HG03196 (cell line): ENCODE measurements at regions not wholly inside any gene's neighbourhood (a gene's known extent, or its start where the extent isn't known, plus 50 kb on each side); places are given as distances from the start of the nearest gene placed in this dataset.
"Not testable (repeated sequence)": the region's sequence is repeated elsewhere in the genome, so short reads cannot be mapped to it uniquely, and the experiment has no call there.

Experiments
- ATAC-seq: cut with Tn5 transposase; IDR thresholded peaks from one replicate; pipeline ENCODE4 v1.9.1; 2021; ENCODE audit not compliant: unreplicated experiment

GRCh38 chr3:106115557-106115956, 246.7 kb upstream of the CBLB start:
- ATAC-seq: no peak

DNA sequence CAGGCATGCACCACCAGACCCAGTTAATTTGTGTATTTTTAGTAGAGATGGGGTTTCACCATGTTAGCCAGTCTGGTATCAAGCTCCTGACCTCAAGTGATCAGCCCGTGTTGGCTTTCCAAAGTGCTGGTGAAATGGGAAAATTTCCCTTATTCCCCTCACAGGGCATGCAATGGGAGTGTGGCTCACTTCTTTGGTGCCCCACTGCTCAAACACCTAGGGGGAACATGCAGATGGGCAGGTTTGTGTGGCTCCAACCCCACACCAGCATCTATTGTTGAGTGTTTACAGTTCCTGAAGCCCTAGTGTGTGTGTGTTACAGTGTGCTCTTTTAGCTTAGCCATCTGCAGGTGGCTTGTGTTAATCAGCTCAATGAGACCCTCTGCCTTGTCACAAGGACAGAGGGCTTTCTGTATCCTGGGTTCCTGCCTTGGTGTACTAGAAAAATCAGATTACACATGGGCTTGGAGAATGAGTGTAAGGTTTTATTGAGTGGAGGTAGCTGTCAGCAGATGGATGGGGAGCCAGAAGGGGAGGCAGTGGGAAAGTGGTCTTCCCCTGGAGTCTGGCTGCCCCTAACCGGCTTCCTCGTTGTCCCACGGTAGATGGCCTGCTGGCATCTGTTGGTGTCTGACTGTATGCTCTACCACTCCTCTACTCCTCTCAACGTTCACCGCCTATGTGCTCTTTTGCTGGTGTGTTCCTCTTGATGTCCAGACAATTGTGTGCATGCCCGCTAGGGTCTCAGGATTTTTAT, 248.1 kb upstream of the CBLB start:
- ATAC-seq: no peak

DNA sequence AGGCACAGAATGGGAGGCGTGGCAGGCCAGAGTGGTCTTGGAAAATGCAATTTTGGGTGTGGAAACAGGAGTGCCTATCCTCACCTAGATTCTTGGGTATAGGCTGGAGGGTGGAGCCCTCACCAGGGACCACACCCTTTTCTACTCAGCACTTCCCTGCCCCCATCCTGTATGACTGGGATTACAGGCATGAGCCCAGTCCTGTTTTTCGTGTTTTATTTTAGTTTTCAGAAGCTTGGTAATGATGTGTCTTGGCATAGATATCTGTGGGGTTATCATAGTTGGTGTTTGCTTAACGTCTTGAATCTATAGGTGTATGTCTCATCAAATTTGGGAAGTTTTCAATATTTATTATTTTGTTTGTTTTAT, 248.7 kb upstream of the CBLB start:
- ATAC-seq: no peak

DNA sequence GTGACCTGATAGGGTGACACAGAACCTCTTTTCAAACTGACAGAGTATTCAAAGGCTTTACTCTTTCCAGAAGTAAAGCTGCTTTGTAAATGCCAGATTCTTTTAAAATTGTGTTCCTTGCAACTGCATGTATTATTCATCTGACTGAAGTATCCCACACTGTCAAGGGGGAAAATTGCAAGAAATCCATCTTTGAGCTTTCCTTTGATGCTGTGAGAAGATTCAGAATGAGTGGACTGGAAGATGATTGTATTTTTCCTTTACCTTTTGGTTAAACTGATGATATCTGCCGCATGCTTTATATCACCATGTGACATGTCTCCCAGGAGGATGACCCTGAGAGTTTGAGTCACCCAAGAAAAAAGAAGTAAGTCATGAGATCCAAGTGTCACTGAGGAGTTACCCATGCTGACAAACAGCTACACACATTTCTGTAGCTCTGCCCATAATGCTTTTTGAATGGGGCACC, 250.8 kb upstream of the CBLB start:
- ATAC-seq: no peak

- no peak for ATAC-seq
These were observed 251.5 kb upstream of the CBLB start for GRCh38 chr3:106120356-106120755.

DNA sequence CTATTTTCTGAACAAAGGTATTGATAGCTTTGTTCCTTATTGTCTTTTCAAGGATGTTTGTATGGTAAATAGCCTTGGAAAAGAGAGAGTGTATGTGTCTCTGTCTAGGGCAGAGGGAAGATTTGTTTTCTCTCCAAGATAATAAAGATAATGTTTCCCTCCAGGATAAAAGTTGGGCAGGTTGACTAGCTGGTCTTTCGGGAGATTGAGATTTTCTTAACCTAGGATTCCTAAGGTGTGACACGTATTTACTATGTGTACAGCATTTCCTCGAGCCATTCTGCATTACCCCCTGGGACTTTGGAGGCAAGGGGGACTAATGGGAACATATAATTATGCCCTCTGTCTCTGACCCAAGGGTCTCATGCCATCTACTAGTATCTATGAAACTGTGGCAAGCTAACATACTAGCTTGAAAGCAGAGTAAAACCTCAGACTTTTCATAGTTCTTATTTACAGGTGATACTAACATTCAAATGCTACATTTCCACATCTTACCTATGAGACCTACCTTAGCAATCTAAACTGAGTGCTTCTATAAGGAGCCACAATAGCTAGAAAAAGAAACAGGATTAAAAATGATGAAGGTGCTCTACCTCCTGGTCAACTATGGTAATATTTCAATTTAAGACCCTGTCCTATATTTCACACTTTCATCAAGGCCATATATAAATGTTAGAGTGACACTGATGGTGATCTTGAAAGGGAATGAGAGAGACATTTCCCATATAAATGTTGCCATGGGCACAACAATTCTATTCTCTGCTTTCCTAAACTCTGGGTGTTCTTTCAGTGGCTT, 252.9 kb upstream of the CBLB start:
- ATAC-seq: no peak

GRCh38 chr3:106124818-106125217, 256.0 kb upstream of the CBLB start:
- no peak for ATAC-seq

DNA sequence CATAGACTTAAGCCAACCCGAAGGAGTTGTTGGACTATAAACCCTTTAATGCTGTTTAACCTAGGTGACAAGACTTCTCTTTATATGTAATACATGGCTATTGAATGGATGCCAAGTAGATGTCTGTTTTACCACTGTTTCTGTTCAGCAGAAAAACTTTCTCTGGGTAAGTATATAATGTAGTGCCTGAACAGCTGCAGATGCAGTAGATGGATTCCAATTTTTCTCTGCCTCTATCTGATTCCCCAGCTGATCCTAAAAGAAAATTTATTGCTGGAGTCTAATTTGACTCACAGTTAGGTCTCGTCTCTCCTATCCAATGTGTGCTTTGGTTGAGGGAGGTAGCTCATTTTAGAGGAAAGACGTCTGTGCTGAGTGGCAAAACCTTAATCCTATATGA, 256.5 kb upstream of the CBLB start:
- no peak for ATAC-seq

GRCh38 chr3:106126067-106126845, 257.4 kb upstream of the CBLB start:
- no peak for ATAC-seq

- ATAC-seq: no peak
These were observed 258.0 kb upstream of the CBLB start for GRCh38 chr3:106126846-106127235.

DNA sequence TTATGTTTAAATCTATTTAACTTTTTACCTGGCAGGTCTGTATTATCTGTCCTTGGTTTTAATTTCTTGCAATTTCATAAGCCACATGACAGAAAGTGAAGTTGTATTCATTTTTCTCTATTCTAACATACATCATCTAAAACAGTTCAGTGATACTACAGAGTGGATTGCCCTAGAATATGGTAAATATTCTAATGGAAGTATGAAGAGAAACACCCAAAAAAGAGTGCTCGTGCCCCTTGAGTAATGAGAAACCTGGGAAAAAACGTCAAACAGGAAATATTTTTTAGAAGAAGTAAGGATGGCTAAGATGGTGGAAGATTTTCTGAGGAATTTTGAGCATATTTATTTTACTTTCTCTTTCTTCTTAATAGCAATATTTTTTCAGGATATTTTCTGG, 261.1 kb upstream of the CBLB start:
- no peak for ATAC-seq

- ATAC-seq: no peak
These were observed 261.8 kb upstream of the CBLB start for GRCh38 chr3:106130384-106131198.

GRCh38 chr3:106135451-106136160, 266.8 kb upstream of the CBLB start:
- no peak for ATAC-seq

GRCh38 chr3:106139826-106140225, 271.0 kb upstream of the CBLB start:
- no peak for ATAC-seq

- ATAC-seq: no peak
These were observed 271.6 kb upstream of the CBLB start for GRCh38 chr3:106140431-106140830.

DNA sequence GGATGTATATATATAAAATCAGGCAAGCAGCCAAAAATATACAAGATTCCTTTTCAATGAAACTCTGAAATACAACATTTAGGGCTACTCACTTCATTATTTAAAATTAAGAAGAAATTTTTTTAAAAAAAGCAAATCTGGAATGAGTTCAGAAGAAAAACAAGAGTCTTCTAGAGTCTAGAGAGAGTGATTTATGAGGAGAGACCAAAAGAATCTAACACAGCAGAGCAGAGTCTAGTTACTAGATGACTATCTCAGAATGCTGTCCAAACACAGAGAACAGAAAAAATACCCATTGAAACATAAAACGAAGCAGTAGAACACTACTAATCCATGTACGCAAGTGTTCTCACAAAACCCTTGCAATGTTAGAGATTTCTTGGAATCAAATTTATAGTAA, 275.2 kb upstream of the CBLB start:
- no peak for ATAC-seq

DNA sequence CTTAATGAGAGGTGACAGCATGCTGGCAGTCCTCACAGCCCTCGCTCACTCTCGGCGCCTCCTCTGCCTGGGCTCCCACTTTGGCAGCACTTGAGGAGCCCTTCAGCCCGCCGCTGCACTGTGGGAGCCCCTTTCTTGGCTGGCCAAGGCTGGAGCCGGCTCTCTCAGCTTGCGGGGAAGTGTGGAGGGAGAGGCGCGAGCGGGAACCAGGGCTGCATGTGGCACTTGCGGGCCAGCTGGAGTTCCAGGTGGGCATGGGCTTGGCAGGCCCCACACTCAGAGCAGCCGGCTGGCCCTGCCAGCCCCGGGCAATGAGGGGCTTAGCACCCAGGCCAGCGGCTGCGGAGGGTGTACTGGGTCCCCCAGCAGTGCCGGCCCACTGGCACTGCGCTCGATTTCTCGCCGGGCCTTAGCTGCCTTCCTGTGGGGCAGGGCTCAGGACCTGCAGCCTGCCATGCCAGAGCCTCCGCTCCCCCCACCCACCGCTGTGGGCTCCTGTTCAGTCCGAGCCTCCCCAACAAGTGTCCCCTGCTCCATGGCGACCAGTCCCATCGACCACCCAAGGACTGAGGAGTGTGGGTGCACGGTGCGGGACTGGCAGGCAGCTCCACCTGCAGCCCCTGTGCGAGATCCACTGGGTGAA, 279.7 kb upstream of the CBLB start:
- not testable (repeated sequence) for ATAC-seq

GRCh38 chr3:106157411-106157810, 288.6 kb upstream of the CBLB start:
- no peak for ATAC-seq

DNA sequence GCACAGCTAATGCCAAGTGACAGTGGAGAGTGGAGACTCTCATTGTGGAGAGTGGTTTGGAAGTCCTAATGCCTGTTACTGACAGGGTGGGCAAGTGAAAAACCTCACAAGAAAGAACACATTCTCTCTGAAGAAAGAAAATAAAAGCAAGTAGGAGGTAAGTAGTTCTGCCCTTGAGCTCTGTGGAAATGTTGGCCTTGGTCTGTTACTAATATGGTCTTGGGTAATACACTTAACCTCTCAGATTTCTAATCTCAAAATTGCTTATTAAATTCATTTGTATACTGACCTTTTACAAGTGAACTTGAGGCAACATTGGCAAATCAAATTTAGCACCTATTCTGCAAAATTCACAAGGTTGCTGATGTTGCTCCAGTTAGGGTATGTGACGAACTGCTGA, 291.6 kb upstream of the CBLB start:
- ATAC-seq: no peak

DNA sequence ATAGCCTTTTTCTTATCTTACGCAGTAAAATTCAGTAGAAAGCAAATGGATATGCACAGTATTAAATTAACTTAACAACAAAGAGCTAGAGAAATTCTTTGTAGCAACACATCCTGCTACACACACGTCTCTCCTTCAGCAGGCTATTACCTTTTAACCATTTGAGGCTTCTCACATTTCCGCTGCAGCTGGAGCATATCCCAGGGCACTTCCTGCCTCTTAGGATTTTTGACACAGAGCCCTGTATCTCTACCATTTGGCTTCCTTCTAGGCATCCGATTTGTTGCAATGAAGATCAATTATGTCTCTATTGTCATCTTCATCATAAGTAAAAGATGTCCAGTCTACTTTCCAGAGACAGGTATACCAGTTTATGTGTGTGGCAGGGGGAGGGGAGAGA, 292.4 kb upstream of the CBLB start:
- ATAC-seq: no peak
